Hepatocyte (in vitro differentiated cells): ENCODE measurements at regions not wholly inside any gene's neighbourhood (a gene's known extent, or its start where the extent isn't known, plus 50 kb on each side); places are given as distances from the start of the nearest gene placed in this dataset.
"Not testable (repeated sequence)": the region's sequence is repeated elsewhere in the genome, so short reads cannot be mapped to it uniquely, and the experiment has no call there.

Source experiments
- DNase-seq: peaks from one replicate; pipeline ENCODE4 v3.0.0-alpha.2; 2016; ENCODE audit warnings: low spot score
- H2AFZ ChIP-seq: fragments of 200-600 bp; sonication (generic); 2 replicates; pipeline ENCODE4 v1.6.0; 2016; ENCODE audit warnings: antibody characterized with exemption, mild to moderate bottlenecking
- H3K27ac ChIP-seq: fragments of 200-600 bp; sonication (generic); 2 replicates; pipeline ENCODE4 v1.5.1; 2016; ENCODE audit warnings: mild to moderate bottlenecking
- H3K27me3 ChIP-seq: fragments of 200-600 bp; sonication (generic); 2 replicates; pipeline ENCODE4 v1.6.1; 2016
- H3K36me3 ChIP-seq: fragments of 200-600 bp; sonication (generic); replicated peaks from 2 replicates; pipeline ENCODE4 v1.5.1; 2016; ENCODE audit warnings: low read depth; ENCODE audit not compliant: insufficient read depth
- H3K4me1 ChIP-seq: fragments of 200-600 bp; sonication (generic); 2 replicates; pipeline ENCODE4 v1.5.1; 2016; ENCODE audit warnings: mild to moderate bottlenecking, moderate library complexity; ENCODE audit not compliant: insufficient read depth
- H3K4me2 ChIP-seq: fragments of 200-600 bp; sonication (generic); 2 replicates; pipeline ENCODE4 v1.6.0; 2016
- H3K4me3 ChIP-seq: fragments of 200-600 bp; sonication (generic); 2 replicates; pipeline ENCODE4 v1.5.1; 2016; ENCODE audit warnings: mild to moderate bottlenecking
- H3K79me2 ChIP-seq: fragments of 200-600 bp; sonication (generic); 2 replicates; pipeline ENCODE4 v1.6.0; 2017; ENCODE audit warnings: mild to moderate bottlenecking
- H3K9me2 ChIP-seq: fragments of 200-600 bp; sonication (generic); replicated peaks from 2 replicates; pipeline ENCODE4 v1.6.0; 2017; ENCODE audit warnings: mild to moderate bottlenecking; ENCODE audit not compliant: insufficient read depth
- H3K9me3 ChIP-seq: fragments of 200-600 bp; sonication (generic); 2 replicates; pipeline ENCODE4 v1.5.1; 2016; ENCODE audit warnings: low read depth, mild to moderate bottlenecking
- H4K20me1 ChIP-seq: fragments of 200-600 bp; sonication (generic); 2 replicates; pipeline ENCODE4 v1.6.0; 2016; ENCODE audit warnings: mild to moderate bottlenecking; ENCODE audit not compliant: insufficient read depth, poor library complexity, severe bottlenecking
- CTCF ChIP-seq: fragments of 200-600 bp; sonication (generic); IDR thresholded peaks from 2 replicates; pipeline ENCODE4 v1.5.1; 2016; ENCODE audit warnings: antibody characterized with exemption, mild to moderate bottlenecking; ENCODE audit not compliant: poor library complexity
- EZH2 ChIP-seq: fragments of 200-600 bp; sonication (generic); IDR thresholded peaks from 2 replicates; pipeline ENCODE4 v1.6.1; 2016; ENCODE audit warnings: antibody characterized with exemption, mild to moderate bottlenecking, borderline replicate concordance
- EZH2phosphoT487 ChIP-seq: fragments of 200-600 bp; sonication (generic); IDR thresholded peaks from one replicate; pipeline ENCODE4 v1.6.1; 2018; ENCODE audit warnings: antibody characterized with exemption, mild to moderate bottlenecking, low read depth, moderate library complexity; ENCODE audit not compliant: unreplicated experiment, severe bottlenecking
- WGBS: methylation state at CpG from one replicate; pipeline ENCODE4 v1.1.6; 2016; ENCODE audit warnings: low lambda C conversion rate; ENCODE audit errors: missing lambda C conversion rate; 5-methylcytosine and 5-hydroxymethylcytosine counted together

GRCh38 chr19:20367811-20368294, 197.7 kb downstream of the ZNF737 start:
- Histone ChIP-seq H3K9me3 (no peaks in the 10 kb centered on the region), H3K27me3 (no peaks in the 10 kb centered on the region), H3K36me3 (no peaks in the 10 kb centered on the region), H2AFZ (no peak overlapping the region), H3K27ac (no peak overlapping the region), H3K9me2 (no peaks in the 10 kb centered on the region), H3K4me1 (no peaks in the 10 kb centered on the region), H3K79me2 (no peaks in the 10 kb centered on the region), H4K20me1 (no peaks in the 10 kb centered on the region), H3K4me3 (no peak overlapping the region), H3K4me2 (no peak overlapping the region)
- peak; percentile 21 for TF ChIP-seq CTCF
- no peak for TF ChIP-seq EZH2phosphoT487
- 18% methylated on average over 8 of the region's 8 CpGs for WGBS
- peak; percentile 37 for DNase-seq

DNA sequence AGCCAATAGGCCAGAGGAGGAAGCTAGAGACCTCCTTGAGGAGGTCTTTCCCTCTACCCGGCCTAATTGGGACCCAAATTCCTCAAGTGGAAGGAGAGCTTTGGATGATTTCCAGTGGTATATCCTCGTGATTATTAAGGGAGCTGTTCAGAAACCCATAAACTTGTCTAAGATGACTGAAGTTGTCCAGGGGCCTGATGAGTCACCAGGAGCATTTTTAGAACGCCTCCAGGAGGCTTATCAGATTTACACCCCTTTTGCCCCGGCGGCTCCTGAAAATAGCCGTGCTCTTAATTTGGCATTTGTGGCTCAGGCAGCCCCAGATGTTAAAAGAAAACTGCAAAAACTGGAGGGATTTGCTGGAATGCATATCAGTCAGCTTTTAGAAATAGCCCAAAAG, 198.1 kb downstream of the ZNF486 start:
- Histone ChIP-seq H3K9me3 (no peaks in the 10 kb centered on the region), H3K27me3 (no peaks in the 10 kb centered on the region), H4K20me1 (no peaks in the 10 kb centered on the region), H2AFZ (no peak overlapping the region), H3K4me3 (no peak overlapping the region), H3K79me2 (no peaks in the 10 kb centered on the region), H3K4me1 (no peaks in the 10 kb centered on the region), H3K27ac (no peak overlapping the region), H3K4me2 (no peak overlapping the region), H3K36me3 (no peaks in the 10 kb centered on the region), H3K9me2 (no peaks in the 10 kb centered on the region)
- DNase-seq, result peak; percentile 21
- no peak for TF ChIP-seq EZH2
- no peak for TF ChIP-seq CTCF
- no peak for TF ChIP-seq EZH2phosphoT487
- WGBS, result 8% methylated on average over 6 of the region's 6 CpGs

- Histone ChIP-seq H3K4me1 (no peaks in the 10 kb centered on the region), H3K27me3 (no peaks in the 10 kb centered on the region), H3K4me2 (no peak overlapping the region), H3K9me3 (no peaks in the 10 kb centered on the region), H3K4me3 (no peak overlapping the region), H3K27ac (no peak overlapping the region), H3K79me2 (no peaks in the 10 kb centered on the region), H3K9me2 (no peaks in the 10 kb centered on the region), H3K36me3 (no peaks in the 10 kb centered on the region), H4K20me1 (no peaks in the 10 kb centered on the region), H2AFZ (no peak overlapping the region)
- no peak for TF ChIP-seq EZH2
- no peak for TF ChIP-seq CTCF
- TF ChIP-seq EZH2phosphoT487, result no peak
- WGBS, result 70% methylated on average over 11 of the region's 11 CpGs
- DNase-seq, result no peak
Observed at GRCh38 chr19:20359933-20360720, 193.1 kb downstream of the ZNF486 start.

GRCh38 chr19:20358841-20359465, 191.9 kb downstream of the ZNF486 start:
- H2AFZ ChIP-seq, H3K4me2 ChIP-seq, DNase-seq, H3K4me1 ChIP-seq, H3K36me3 ChIP-seq, H3K9me3 ChIP-seq, H4K20me1 ChIP-seq, H3K27ac ChIP-seq, H3K27me3 ChIP-seq, H3K4me3 ChIP-seq, H3K9me2 ChIP-seq, H3K79me2 ChIP-seq: not testable (repeated sequence)
- 66% methylated on average over 7 of the region's 7 CpGs for WGBS
